Stimulated activated CD4-positive, alpha-beta T cell treated with anti-CD3 and anti-CD28 coated beads, TNF-alpha, amount 100 ng/mL, for 48 hours (primary cell): ENCODE measurements at regions not wholly inside any gene's neighbourhood (a gene's known extent, or its start where the extent isn't known, plus 50 kb on each side); places are given as distances from the start of the nearest gene placed in this dataset.

Experiments used
- DNase-seq, 3 donors: peaks; one replicate each; pipeline ENCODE4 v3.0.0-alpha.2; 2020; ENCODE audit warnings: low read depth in 3 of 3

DNA sequence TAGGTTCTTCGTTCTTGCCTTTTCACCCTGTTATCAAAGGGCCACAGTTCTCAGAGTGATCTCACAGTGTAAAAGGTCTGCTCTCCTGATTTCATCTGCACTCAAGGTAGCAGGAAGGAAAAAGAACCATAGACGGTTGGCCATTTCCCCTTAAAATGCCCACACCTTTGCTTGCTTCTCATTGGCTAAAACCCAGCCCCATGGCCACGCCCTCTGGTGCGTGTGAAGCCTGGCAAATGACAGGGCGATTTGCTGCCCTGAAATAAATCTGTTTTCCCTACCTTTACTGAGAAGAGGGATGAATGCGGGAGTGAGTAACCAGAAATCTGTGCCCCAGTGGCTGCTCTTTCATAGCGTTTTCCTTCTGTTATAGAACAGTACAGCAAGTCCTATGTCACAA lies 269.3 kb downstream of the POU4F1 start:
- no peak for DNase-seq

DNA sequence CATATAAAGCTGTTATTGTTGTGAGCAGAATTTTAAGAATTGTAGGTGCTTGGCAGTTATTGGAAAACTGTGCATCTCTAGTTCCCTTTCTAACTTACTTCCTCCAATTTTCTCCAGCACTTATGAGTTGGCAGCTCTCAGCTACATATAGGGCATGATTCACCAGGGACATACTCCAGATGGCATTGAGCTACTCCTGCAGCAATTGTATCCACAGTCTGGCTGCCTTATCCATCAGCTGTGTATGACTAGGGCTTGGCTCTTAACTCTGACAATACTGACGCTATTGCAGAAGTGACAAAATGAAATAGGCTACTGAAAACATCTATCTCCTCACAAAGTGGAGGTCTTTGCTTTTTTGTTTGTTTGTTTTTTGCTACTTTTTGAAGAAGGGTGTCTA lies 276.7 kb downstream of the POU4F1 start:
- no peak for DNase-seq

DNA sequence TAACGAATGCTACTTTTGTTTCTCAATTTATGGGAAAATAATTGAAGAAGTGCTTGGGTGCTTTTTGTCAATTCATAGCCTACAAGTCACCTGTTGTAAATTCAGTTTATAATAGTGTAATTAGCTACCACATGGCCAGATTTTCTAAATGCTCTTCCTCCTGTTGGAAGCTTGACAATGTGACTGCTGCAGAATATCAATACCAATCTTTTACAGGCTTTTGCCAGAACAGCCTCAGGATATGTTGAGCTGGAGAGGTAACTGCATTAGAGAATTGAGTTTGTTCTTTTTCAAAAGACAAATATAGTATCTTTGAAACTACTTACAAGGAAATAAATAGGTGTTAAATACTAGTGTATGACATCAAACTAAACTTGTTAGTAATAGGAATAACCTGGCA lies 277.8 kb downstream of the POU4F1 start:
- DNase-seq: no peak

DNA sequence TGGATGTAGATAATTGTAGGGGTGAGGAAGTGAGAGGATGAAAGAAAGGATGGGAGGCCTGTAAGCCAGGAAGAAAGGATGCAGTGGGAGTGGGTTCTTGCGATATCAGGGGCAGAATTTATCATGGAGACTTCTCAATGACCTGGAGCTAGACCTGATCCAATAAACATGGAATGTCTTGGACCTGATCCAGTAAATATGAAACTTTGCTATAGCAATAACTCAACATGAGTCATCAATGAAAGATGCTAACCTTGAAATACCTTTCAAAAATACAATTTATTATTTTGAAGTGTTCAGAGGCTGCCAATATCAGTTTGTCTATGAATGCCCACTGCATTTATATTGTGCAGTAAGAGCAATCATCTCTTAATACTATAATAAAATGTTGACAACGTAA lies 279.5 kb downstream of the POU4F1 start:
- DNase-seq: no peak

DNA sequence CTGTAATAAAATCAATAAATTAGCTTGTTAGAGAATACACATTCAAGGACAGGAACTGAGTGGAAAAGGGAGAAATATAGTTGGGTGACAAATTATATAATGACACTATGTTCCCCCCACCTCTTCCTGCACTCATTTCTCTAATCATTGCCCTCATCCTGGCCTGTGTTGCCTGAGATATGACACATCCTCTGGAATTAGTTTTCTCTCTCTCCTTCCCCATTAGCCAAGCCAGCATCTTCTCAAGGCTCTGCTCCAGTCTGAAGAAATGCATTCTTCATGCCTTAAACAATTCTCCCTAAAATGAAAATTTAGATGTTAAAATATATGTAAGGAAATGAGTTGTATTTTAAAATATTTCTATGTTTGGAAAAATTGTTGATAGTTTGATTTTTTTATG lies 280.3 kb downstream of the POU4F1 start:
- DNase-seq: no peak

DNA sequence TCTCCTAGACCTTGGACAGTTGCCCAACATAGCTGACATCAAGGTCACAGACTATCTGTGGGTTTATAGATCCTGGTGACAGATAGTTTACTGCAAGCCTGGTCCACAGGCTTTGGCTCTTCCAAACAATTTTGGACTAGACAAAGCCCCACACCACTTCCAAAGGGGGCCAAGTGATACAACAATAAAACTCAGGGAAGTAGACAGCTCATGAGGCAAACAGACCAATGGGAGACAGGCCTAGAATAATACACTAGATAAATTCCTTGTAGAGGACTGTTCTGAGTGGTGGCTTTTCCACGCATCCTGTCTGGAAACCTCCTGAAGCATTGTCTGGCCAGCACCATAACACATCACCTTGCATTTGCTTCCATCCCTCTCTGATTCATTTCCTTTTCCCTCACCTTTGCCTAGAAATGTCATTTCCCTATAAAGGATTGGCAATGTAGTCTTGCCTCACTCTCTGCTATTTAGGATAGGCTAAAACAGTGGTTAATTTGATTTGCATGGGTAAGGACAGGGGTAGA lies 284.2 kb downstream of the POU4F1 start:
- DNase-seq: no peak

DNA sequence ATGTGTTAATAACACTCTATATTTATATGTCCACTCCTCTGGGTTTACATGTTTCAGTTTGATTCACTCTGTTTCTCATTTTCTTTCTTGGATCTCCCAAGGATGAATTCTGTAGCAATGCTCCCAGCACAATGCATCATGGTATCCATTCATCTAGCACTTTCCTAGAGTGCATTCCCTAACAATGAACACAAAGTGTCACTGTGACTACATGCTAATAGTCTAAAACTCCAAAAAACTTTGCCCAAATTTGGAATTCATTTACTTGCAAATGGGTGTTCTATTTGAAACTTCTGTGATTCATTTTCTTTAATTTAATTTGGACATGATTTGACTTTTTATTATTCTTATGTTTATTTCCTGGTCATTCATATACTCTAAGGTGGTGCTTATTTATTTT lies 286.3 kb downstream of the POU4F1 start:
- DNase-seq: no peak

DNA sequence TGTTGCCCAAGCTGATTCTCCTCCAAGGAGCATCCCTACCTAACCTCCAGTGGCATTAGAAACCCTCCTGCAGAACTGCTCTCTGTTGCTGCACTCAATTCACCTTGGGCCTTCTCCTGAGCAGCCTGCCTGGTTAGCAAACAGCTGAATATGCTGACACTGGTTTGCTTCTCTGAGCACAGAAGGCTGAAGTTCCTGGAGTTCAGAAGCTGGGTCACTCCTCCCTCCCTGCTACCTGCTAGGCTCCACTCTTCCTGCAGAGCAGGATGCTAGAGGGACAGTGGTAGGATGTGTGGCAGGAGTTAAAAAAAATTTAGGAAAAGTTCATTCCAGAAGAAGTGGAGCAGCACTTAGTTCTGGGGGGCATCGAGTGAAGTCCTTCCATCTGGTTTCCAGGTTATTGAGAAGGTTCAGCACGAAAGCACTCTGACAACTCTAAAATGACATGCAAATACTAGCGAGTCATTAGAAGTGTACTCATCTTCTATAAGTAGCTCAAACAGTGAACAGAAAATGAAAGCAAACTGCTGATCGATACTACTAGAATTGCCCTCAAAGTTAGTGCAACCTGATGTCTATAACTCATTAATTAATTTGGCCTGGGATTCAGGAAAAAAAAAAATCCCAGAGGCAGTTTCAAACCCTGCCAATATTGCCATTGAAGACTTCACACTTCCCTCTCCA lies 293.7 kb downstream of the POU4F1 start:
- no peak for DNase-seq

DNA sequence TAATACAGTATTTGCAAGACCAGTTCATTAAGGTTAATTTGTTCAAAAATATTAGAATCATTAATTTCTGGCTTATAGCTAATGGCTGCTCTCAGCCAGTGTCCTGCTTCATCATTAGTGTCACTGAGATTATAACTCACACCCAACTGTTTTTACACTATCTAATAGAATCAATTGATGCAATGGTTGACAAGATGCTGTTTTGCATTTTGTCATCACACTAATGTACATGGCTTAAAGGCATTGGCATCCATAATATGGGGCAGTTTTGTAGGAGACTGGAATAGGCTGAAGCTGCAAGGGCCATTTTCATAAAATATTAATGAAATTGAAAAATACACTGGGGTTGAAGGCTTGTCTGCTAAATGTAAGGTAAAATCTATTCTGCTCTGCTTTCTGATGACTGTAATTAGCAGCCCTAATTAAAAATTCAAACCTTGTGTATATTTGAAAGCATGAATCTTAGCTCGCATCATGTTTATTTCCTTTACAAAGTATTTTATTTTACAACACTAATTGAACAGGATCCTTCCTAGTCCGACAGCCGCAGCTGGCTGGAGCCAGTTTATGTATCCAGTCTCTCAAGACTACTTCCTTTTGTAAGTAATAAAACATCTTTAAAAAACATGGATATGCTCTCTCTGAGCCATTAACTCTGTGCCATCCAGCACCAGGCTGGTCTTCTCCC lies 296.7 kb downstream of the POU4F1 start:
- no peak for DNase-seq

DNA sequence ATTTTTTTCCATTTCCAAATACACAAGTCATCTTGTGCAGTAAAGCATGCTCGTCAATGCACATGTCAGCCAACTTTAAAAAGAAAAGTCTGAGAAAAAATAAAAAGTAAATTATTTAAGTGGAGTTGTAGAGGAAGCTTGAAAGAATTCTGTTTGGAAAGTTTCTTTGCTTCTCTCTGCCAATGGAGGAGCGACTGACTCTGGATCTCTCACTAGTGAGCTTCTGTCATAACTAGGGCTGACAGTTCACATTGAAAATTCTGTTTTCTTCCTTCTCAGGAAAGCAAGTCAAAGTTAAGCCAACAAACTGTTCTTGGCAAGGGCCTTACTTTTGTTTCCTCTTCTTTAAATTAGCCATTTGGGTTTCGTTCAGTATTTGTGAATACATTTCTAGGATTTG lies 298.2 kb downstream of the POU4F1 start:
- no peak for DNase-seq

DNA sequence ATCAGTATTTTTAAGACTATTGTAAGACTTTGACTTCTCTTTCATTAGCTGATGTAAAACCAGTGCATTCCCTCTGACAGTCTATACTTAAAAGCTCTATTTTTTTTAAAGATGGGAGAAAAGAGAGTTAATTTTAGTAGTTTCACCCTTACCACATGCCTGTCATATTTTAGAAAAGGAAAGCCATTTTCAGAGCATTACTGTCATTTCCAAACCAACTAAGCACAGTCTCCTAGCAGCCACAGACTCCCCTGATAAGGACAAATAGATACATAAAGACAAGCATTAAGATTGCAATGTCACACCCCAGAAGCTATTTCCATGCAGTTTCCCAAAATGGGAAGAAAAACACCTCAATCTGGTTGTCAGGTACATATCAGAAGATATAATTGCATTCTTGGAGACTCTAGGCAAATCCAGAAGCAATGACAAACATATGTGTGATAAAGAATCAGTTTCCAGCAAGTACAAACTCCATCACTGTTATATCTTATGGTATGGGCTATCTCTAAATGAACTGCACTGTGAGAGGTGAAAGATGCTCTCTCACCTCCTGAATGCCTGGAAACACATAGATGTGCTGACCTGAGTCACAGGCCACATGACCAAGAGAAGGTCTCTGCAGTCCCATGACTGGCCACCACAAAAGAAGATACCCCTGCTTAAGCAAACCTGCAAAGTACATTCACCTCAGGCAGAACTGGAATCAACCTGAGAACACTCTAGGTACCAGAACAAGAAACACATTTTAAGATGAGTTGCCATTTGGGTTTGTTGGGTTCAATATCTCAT lies 303.3 kb downstream of the POU4F1 start:
- DNase-seq: no peak

DNA sequence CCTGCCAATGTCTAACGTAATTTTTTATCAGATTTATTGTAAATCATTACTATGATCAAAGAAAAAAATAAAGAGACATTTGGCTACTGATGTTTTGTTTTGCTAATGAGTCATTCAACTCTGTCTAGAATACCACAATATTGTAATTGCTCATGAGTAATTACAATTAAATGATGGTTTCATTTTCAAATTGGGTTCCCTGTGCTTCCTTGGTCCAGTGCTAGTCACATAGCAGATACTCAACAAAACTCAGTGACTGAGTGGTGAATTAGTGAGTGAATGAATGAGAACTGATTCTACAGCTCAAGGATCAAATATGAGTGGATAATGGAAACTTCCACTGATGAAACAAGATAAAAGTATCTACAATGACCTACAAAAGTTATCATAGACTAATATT lies 304.7 kb downstream of the POU4F1 start:
- no peak for DNase-seq

DNA sequence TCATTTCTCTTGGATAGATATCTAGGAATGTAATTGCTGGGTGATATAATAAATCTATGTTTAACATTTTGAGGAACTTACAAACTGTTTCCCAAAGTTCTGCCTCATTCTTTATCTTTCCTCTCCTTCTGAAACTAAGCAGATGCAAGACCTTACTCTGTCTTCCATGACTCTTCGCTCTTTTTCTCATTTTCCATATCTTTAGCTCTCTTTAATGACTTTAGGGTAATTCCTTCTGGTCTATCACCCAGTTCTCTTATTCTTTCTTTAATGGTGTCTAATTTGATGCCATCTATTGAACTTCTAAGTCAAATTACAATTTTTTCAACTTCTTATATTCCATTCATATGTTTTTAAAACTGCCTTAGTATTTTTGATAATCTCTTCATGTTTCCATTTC lies 316.6 kb downstream of the POU4F1 start:
- no peak for DNase-seq

DNA sequence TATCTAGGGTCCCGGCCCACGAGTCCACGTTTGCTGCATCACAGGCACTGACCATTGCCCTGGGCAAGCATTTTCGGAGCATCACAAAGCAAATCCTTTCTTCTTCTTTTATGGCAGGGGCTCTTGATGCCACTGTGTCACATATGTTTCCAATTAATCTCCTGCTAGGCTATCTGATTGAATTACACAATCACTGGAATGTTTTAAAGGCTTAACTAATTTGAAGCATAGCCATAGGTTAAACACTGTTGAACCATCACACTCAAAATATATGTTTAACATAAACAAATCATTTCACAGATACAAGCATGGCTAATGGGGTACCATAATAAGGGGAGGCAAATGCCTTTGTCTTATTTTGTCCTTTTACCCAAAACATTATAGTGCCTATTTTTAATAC lies 338.3 kb downstream of the POU4F1 start:
- DNase-seq: no peak

DNA sequence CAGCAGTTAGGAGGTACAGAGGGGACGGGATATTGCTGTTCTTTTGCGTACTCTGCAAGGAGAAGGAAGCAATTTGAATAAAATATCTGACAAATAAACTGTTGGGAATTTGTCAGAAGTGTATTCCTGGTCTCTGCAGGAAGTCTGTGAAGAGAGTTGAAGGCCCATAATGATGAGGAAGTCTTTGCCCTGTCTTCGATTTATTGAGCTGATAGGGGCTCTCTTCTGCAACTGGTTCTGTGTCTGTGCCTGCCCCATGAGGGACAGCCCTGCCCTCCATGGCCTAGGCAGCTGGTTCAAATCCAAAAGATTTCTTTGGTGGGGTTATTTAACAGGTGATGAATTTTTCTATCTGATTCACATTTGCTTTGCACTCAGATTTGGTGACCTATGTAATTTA lies 339.7 kb upstream of the EDNRB start:
- DNase-seq: no peak

DNA sequence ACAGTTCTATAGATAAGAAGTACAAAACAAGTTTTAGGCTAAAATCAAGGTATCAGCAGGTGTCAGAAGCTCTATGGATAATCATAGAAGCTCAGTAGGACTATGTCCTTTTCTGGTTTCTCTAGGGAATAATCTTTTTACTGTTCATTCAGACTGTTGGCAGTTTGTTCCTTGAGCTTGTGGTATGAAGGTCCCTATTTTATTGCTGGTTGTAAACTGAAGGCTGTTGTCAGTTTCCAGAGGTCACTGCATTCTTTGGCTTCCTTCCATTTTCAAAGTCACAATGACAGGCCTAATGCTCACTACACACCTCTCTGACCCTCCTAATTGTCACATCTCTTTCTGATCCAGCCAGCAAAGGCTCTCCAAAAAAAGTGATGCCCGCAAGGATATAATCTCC lies 337.9 kb upstream of the EDNRB start:
- DNase-seq: no peak

DNA sequence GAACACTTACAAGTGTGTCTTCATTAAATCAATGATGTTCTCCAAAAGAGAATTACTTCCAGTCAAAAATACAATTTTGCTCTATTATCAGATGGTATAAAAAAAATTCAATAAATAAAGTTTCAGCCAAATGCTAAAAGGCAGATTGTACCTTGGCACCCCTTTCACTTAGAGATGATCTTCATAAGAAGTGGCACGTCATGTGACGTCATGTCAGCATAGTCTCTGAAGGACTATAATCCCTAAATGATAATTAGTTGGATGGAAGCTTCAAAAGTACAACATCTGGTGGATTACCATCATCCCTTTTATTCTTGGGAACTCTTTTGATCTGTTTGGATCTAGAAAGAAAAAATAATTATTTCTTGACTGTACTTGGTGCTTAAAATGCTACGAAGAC lies 335.5 kb upstream of the EDNRB start:
- DNase-seq: no peak

DNA sequence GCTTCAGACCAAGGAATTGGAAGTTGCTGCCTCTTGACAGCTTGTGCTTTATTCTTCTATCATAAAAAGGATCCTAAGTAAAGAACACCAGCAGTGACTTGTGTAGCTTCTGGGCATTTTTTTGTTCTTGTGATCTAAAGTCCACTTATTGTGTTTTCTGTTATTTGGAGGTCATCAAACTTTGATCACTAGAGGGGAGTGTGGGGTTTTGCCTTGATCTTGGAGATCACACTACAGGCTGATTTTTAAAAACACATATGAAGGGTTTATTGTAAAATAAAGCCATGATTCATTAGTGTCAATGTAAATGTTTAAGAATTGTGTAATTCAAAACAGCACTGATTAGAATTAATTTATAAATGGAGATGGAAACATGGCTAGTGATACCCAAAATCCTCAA lies 328.7 kb upstream of the EDNRB start:
- DNase-seq: no peak

DNA sequence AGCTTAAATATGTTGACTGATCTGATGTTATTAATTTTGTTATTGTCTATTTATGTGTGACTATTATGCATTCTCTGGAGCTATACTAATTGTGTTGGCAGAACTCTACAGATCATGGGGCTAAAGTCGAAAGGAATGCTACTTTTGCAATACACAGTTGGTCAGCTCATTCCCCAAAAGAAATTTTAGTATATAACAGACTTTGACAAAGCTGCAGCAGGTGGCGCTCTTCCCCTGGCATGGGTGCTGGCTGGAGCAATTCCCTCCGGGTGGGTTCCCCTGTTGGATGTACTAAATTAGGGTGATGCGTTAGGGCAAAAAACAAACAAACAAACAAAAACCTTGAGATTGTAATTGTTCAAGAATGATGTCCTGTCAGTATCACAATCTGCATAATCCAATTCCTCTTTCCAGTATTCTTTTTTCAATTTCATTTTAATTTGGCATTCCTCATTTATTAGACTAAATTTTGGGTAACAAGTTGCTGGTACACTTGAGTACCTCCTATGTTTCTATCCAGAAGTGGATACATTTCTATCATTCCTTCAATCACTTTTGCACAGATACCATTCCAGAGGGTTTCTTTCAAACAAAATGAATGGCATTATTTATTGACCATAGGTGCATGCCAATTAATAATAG lies 322.8 kb upstream of the EDNRB start:
- peak in 1 of 3 donors; percentile 4 for DNase-seq

DNA sequence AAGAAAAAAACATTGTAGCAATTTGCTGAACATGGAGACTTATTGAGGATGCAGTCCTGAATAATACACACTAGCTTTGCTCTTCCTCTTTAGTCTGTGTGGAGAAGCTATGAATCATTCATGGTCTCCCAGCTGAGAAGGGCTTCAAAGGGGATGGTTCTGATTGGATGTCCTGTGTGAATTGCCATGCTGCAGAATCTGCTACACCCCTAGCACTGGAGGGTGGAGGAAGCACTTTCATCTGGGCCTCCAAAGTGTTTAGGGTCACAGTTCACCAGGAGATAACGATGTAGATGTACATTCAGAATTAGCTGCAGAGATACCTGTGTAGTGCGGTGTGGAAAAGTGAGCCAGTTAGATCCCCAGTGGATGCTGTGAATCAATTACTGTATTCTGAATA lies 321.1 kb upstream of the EDNRB start:
- no peak for DNase-seq

DNA sequence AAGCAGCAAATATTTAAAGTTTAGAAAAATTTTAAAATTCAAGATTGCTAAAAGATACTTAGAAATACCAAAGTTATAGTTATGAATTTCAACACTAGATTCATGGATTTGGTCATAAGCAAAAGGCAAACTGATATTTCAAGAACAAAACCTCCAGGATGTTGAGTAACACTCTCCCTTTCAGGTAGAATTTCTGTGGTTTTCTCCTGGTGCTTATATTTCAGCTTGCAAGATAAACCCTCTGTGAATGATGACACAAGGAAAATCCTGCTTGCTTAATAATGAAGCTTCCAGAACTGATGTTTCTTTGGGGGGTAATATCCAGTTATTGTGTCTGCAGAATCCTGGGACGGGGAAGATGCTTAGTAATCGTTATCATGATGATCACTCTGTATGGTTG lies 320.3 kb upstream of the EDNRB start:
- no peak for DNase-seq

DNA sequence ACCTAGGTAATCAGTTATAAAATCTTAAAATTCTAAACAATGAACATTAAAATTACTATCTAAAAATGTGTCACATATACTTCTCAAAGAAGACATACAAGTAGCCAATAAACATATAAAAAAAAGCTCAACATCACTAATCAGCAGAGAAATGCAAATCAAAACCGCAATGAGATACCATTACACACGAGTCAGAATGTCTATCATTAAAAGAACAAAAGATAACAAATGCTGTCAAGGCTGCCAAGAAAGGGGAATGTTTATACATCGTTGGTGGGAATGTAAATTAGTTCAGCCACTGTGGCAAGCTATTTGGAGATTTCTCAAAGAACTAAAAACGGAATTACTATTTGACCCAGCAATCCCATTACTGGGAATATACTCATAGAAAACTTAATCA lies 310.3 kb upstream of the EDNRB start:
- DNase-seq: no peak
